ENCODE measurements at regions not wholly inside any gene's neighbourhood (a gene's known extent, or its start where the extent isn't known, plus 50 kb on each side); places are given as distances from the start of the nearest gene placed in this dataset.
"Not testable (repeated sequence)": the region's sequence is repeated elsewhere in the genome, so short reads cannot be mapped to it uniquely, and the experiment has no call there.

DNA sequence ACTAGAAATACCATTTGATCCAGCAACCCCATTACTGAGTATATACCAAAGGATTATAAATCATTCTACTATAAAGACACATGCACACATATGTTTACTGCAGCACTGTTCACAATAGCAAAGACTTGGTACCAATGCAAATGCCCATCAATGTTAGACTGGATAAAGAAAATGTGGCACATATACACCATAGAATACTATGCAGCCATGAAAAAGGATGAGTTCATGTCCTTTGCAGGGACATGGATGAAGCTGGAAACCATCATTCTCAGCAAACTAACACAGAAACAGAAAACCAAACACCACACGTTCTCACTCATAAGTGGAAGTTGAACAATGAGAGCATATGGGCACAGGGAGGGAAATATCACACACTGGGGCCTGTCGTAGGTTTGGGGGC, 106.0 kb downstream of the SPATA18 start:
- H3K4me1 ChIP-seq (ENCODE audit: control insufficient read depth in 5 of 5, insufficient read depth in 5 of 5, low read length in 5 of 5) = peaks cover 0 to 25% (median 7%) of the 10 kb centered on the region in 5 donors
- H3K36me3 ChIP-seq (ENCODE audit: control insufficient read depth in 5 of 5, insufficient read depth in 5 of 5, low read length in 5 of 5); H3K9me3 ChIP-seq (ENCODE audit: control insufficient read depth in 5 of 5, low read length in 5 of 5); H3K27me3 ChIP-seq (ENCODE audit: control insufficient read depth in 5 of 5, insufficient read depth in 4 of 5, low read length in 5 of 5); H3K27ac ChIP-seq (ENCODE audit: low read depth, low read length); H3K9ac ChIP-seq (ENCODE audit: low read length in 5 of 5): not testable (repeated sequence)
- peak overlapping the region in 1 of 5 donors; percentile 13 for H3K4me3 ChIP-seq (ENCODE audit: low read depth in 1 of 5, low read length in 5 of 5)

DNA sequence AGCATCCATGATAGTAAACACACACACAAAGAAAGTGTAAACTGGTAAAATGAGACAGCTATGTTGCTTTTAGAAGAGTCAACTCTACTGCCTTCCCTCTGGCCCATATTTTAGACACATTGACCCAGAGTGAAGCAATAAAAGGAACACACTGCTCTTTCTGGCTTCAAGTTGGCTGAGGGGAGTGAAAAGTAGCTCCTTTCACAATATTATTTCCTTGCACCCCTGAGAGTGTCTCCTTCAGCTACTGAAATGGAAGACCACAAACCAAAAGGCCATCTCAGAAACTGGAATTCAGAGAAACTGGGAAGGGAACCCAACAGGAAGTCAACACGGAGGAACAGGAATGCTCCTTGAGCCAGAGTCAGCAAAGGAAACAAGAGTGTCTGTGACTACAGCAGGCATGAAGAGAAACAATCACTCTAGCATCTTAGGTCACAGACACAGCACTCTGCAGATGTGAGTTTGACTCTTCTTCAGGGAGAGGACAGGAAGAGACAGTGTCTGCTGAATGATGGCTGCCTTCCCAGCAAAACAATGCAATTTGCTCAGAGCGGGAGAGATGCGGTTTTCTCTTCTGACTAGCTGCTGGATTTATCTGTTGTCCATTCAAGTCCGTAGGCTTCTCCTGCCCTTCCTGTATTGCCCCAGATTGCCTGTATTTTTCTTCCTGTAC, 106.7 kb downstream of the SPATA18 start:
- peak overlapping the region; percentile 26 for H3K27ac ChIP-seq (ENCODE audit: low read depth, low read length)
- H3K9ac ChIP-seq (ENCODE audit: low read length in 5 of 5) = no peak overlapping the region
- peak overlapping the region in 1 of 5 donors; percentile 13 for H3K4me3 ChIP-seq (ENCODE audit: low read depth in 1 of 5, low read length in 5 of 5)
- H3K36me3 ChIP-seq (ENCODE audit: control insufficient read depth in 5 of 5, insufficient read depth in 5 of 5, low read length in 5 of 5) = no peaks in the 10 kb centered on the region
- peaks cover 0 to 25% (median 7%) of the 10 kb centered on the region in 5 donors for H3K4me1 ChIP-seq (ENCODE audit: control insufficient read depth in 5 of 5, insufficient read depth in 5 of 5, low read length in 5 of 5)
- H3K9me3 ChIP-seq (ENCODE audit: control insufficient read depth in 5 of 5, low read length in 5 of 5) = no peaks in the 10 kb centered on the region
- H3K27me3 ChIP-seq (ENCODE audit: control insufficient read depth in 5 of 5, insufficient read depth in 4 of 5, low read length in 5 of 5) = no peaks in the 10 kb centered on the region

DNA sequence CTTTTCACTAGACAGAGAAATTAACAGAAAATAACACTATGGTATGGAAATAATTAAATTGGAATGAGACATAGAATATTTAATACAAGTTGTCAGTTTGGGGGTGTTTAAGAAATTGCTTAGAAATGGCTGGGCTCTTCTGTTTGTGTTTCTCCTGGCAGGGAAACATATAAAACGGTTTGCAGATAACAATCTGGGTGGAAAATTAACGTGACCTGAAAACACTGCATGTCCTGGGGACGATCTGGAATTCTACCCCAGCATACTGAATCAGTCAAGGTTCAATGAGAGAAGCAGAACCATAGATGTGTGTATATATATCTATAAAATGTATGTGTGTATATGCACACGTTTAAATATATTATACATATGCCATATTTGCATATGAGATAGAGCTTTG, 109.8 kb downstream of the SPATA18 start:
- Histone ChIP-seq H3K27ac (ENCODE audit: low read depth, low read length) (no peak overlapping the region), H3K27me3 (ENCODE audit: control insufficient read depth in 5 of 5, insufficient read depth in 4 of 5, low read length in 5 of 5) (no peaks in the 10 kb centered on the region), H3K9ac (ENCODE audit: low read length in 5 of 5) (no peak overlapping the region), H3K4me1 (ENCODE audit: control insufficient read depth in 5 of 5, insufficient read depth in 5 of 5, low read length in 5 of 5) (peaks cover 0 to 25% (median 7%) of the 10 kb centered on the region in 5 donors), H3K9me3 (ENCODE audit: control insufficient read depth in 5 of 5, low read length in 5 of 5) (peaks cover 0 to 3% (median 0%) of the 10 kb centered on the region in 5 donors), H3K4me3 (ENCODE audit: low read depth in 1 of 5, low read length in 5 of 5) (no peak overlapping the region), H3K36me3 (ENCODE audit: control insufficient read depth in 5 of 5, insufficient read depth in 5 of 5, low read length in 5 of 5) (no peaks in the 10 kb centered on the region)

DNA sequence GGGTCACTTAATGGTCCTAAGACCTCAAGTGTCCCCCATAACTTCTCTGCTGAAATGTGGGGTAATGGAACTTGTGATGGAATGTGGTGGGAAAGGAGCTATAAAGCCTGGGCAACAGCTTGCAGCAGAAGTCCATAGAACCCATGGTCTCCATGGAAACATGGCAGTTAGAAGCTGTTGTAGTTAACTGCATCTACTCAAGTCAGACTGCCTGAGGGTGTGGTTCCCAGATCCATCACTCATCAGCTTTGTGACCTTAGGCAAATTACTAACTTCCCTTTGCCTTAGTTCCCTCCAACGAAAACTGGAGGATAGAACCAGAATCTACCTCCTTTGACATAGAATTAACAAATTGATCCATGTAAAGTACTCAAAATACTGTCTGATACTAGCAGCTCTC, 113.0 kb downstream of the SPATA18 start:
- H3K27ac ChIP-seq (ENCODE audit: low read depth, low read length) = no peak overlapping the region
- H3K9me3 ChIP-seq (ENCODE audit: control insufficient read depth in 5 of 5, low read length in 5 of 5) = peaks cover 0 to 3% (median 0%) of the 10 kb centered on the region in 5 donors
- no peaks in the 10 kb centered on the region for H3K36me3 ChIP-seq (ENCODE audit: control insufficient read depth in 5 of 5, insufficient read depth in 5 of 5, low read length in 5 of 5)
- no peaks in the 10 kb centered on the region for H3K27me3 ChIP-seq (ENCODE audit: control insufficient read depth in 5 of 5, insufficient read depth in 4 of 5, low read length in 5 of 5)
- no peak overlapping the region for H3K9ac ChIP-seq (ENCODE audit: low read length in 5 of 5)
- H3K4me1 ChIP-seq (ENCODE audit: control insufficient read depth in 5 of 5, insufficient read depth in 5 of 5, low read length in 5 of 5) = peaks cover 0 to 5% (median 0%) of the 10 kb centered on the region in 5 donors
- no peak overlapping the region for H3K4me3 ChIP-seq (ENCODE audit: low read depth in 1 of 5, low read length in 5 of 5)

DNA sequence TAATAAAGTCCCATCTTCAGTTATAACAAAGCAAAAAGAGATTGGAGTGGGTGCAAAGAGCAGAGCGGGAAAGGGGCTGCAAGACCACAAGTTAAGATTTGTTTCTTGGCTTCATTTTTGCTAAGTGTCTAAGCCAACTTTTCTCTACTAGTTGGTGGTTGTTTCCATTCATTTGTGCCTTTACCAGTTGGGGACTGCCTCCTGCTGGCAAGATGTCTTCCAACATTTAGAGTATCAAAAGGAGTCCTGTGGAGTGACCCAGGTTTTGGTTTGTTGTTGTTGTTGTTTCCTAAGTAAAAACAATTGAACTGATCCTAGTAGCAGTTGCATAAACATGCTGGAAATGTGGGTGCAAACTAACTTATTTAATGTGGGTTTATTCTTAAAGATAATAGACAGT, 121.1 kb downstream of the SPATA18 start:
- Histone ChIP-seq H3K9ac (ENCODE audit: low read length in 5 of 5) (no peak overlapping the region), H3K4me1 (ENCODE audit: control insufficient read depth in 5 of 5, insufficient read depth in 5 of 5, low read length in 5 of 5) (peaks cover 0 to 16% (median 12%) of the 10 kb centered on the region in 5 donors), H3K27ac (ENCODE audit: low read depth, low read length) (no peak overlapping the region), H3K27me3 (ENCODE audit: control insufficient read depth in 5 of 5, insufficient read depth in 4 of 5, low read length in 5 of 5) (no peaks in the 10 kb centered on the region), H3K4me3 (ENCODE audit: low read depth in 1 of 5, low read length in 5 of 5) (no peak overlapping the region), H3K36me3 (ENCODE audit: control insufficient read depth in 5 of 5, insufficient read depth in 5 of 5, low read length in 5 of 5) (no peaks in the 10 kb centered on the region), H3K9me3 (ENCODE audit: control insufficient read depth in 5 of 5, low read length in 5 of 5) (no peaks in the 10 kb centered on the region)

DNA sequence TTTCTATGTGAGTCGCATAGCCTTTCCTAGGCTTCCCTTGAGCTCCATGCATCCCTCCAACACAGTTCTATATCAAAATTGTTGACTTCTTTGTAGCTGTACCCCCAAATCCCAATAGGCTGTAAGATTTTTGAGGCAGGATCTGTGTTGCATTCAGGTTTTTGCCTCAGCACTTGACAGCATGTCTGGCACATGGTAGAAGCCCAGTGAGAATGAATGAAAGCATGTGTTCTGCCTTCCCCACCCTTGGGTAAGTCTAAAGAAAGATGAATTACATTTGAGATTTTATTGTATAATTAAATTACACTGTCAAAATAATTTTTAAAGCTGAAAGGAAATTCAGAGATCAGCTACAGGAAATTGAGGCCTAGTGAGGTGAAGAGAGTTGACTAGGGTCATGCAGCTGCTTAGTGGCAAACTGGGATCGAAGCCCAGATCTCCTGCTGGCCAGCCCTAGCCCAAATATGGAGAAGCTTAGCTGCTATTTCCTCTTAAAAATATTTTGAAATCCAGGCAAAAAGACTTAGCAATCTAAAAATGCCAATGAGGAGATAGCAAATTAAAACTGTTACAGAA, 122.5 kb downstream of the SPATA18 start:
- peaks cover 0 to 4% (median 0%) of the 10 kb centered on the region in 5 donors for H3K9me3 ChIP-seq (ENCODE audit: control insufficient read depth in 5 of 5, low read length in 5 of 5)
- H3K4me1 ChIP-seq (ENCODE audit: control insufficient read depth in 5 of 5, insufficient read depth in 5 of 5, low read length in 5 of 5) = peaks cover 0 to 16% (median 12%) of the 10 kb centered on the region in 5 donors
- H3K36me3 ChIP-seq (ENCODE audit: control insufficient read depth in 5 of 5, insufficient read depth in 5 of 5, low read length in 5 of 5) = no peaks in the 10 kb centered on the region
- H3K27ac ChIP-seq (ENCODE audit: low read depth, low read length) = peak overlapping the region; percentile 76
- no peak overlapping the region for H3K9ac ChIP-seq (ENCODE audit: low read length in 5 of 5)
- no peaks in the 10 kb centered on the region for H3K27me3 ChIP-seq (ENCODE audit: control insufficient read depth in 5 of 5, insufficient read depth in 4 of 5, low read length in 5 of 5)
- H3K4me3 ChIP-seq (ENCODE audit: low read depth in 1 of 5, low read length in 5 of 5) = no peak overlapping the region

DNA sequence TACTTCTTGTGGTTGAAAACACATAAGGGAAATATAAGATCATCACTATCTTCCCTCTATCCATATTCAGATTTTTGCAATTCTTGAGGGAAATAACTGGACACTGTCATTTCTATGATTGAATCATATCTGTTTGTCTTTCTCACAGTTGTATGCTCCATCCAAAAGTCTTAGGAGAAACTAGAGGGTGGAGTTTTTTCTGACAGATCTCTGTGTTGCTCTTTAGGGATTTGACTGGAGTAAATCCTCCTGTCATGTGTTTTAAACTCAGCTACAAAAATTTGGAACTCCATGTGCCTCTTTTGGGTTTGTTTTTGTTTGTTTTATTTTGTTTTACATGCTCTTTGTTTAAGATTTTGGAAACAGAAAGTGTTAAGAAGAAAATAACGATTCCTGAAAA, 136.5 kb downstream of the SPATA18 start:
- H3K27ac ChIP-seq (ENCODE audit: low read depth, low read length) = no peak overlapping the region
- no peaks in the 10 kb centered on the region for H3K9me3 ChIP-seq (ENCODE audit: control insufficient read depth in 5 of 5, low read length in 5 of 5)
- H3K9ac ChIP-seq (ENCODE audit: low read length in 5 of 5) = no peak overlapping the region
- peaks cover 0 to 13% (median 9%) of the 10 kb centered on the region in 5 donors for H3K4me1 ChIP-seq (ENCODE audit: control insufficient read depth in 5 of 5, insufficient read depth in 5 of 5, low read length in 5 of 5)
- H3K36me3 ChIP-seq (ENCODE audit: control insufficient read depth in 5 of 5, insufficient read depth in 5 of 5, low read length in 5 of 5) = no peaks in the 10 kb centered on the region
- H3K27me3 ChIP-seq (ENCODE audit: control insufficient read depth in 5 of 5, insufficient read depth in 4 of 5, low read length in 5 of 5) = no peaks in the 10 kb centered on the region
- H3K4me3 ChIP-seq (ENCODE audit: low read depth in 1 of 5, low read length in 5 of 5) = no peak overlapping the region

DNA sequence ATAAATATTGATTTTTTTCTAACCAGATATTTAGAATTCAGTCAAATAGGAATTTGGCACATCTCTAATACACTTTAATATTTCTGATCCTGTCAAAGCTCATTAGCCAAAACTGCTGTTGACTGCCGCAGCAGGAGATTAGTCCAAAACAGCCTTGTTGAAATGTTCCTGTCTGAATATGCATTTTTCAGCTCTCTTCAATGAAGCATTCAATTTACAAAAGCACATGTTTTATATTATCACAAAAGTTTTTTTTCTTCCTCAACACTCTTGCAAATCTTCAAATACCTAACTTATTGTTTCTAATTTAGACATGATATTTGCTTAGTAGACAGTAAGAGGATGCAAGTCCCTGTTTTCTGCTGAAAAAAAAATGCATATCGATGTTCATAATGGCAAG, 140.9 kb downstream of the SPATA18 start:
- Histone ChIP-seq H3K36me3 (ENCODE audit: control insufficient read depth in 5 of 5, insufficient read depth in 5 of 5, low read length in 5 of 5) (no peaks in the 10 kb centered on the region), H3K27ac (ENCODE audit: low read depth, low read length) (no peak overlapping the region), H3K27me3 (ENCODE audit: control insufficient read depth in 5 of 5, insufficient read depth in 4 of 5, low read length in 5 of 5) (no peaks in the 10 kb centered on the region), H3K4me3 (ENCODE audit: low read depth in 1 of 5, low read length in 5 of 5) (no peak overlapping the region), H3K9me3 (ENCODE audit: control insufficient read depth in 5 of 5, low read length in 5 of 5) (no peaks in the 10 kb centered on the region), H3K9ac (ENCODE audit: low read length in 5 of 5) (no peak overlapping the region), H3K4me1 (ENCODE audit: control insufficient read depth in 5 of 5, insufficient read depth in 5 of 5, low read length in 5 of 5) (peaks cover 0 to 12% (median 11%) of the 10 kb centered on the region in 5 donors)

DNA sequence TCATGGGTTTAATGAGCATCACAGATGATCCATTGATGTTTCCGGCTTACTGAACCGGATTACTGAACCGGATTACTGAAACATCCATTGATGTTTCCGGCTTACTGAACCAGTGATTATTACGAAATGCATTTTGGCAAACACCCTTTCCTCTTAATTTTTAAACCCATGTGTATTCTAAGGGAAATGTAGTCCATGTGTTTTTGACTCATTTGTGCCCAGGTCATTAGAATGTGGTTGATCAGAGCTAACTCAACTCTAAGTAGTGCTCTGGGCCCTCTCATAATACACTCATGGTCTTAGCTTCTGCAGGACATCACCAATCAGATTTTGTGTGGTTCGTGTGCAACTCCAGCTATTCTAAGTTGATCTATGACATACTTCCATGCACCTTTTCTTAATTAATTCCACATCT, 141.6 kb downstream of the SPATA18 start:
- H3K36me3 ChIP-seq (ENCODE audit: control insufficient read depth in 5 of 5, insufficient read depth in 5 of 5, low read length in 5 of 5) = no peaks in the 10 kb centered on the region
- no peaks in the 10 kb centered on the region for H3K27me3 ChIP-seq (ENCODE audit: control insufficient read depth in 5 of 5, insufficient read depth in 4 of 5, low read length in 5 of 5)
- H3K4me3 ChIP-seq (ENCODE audit: low read depth in 1 of 5, low read length in 5 of 5) = no peak overlapping the region
- H3K27ac ChIP-seq (ENCODE audit: low read depth, low read length) = no peak overlapping the region
- H3K4me1 ChIP-seq (ENCODE audit: control insufficient read depth in 5 of 5, insufficient read depth in 5 of 5, low read length in 5 of 5) = peaks cover 0 to 10% (median 8%) of the 10 kb centered on the region in 5 donors
- no peak overlapping the region for H3K9ac ChIP-seq (ENCODE audit: low read length in 5 of 5)
- H3K9me3 ChIP-seq (ENCODE audit: control insufficient read depth in 5 of 5, low read length in 5 of 5) = no peaks in the 10 kb centered on the region

DNA sequence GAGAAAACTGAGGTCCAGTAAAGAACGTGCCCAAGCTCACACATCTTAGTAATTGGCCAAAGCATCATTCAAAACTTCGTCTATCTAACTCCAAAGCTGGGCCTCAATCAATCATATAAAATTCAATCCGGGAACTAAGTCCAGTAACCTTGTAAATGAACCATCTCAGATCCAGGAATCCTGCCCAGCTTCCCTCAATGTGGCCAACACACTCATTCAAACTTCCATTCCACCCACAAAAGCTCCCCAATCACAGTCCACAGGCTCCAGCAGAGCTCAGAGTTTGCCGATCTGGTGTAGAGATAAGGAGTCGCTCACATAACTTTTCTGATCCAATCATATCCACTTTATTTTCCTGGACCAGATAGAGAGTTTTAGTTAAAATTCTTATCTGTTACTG, 144.8 kb downstream of the SPATA18 start:
- no peak overlapping the region for H3K9ac ChIP-seq (ENCODE audit: low read length in 5 of 5)
- no peaks in the 10 kb centered on the region for H3K27me3 ChIP-seq (ENCODE audit: control insufficient read depth in 5 of 5, insufficient read depth in 4 of 5, low read length in 5 of 5)
- no peak overlapping the region for H3K27ac ChIP-seq (ENCODE audit: low read depth, low read length)
- H3K4me1 ChIP-seq (ENCODE audit: control insufficient read depth in 5 of 5, insufficient read depth in 5 of 5, low read length in 5 of 5) = peaks cover 0 to 13% (median 10%) of the 10 kb centered on the region in 5 donors
- H3K36me3 ChIP-seq (ENCODE audit: control insufficient read depth in 5 of 5, insufficient read depth in 5 of 5, low read length in 5 of 5) = no peaks in the 10 kb centered on the region
- H3K9me3 ChIP-seq (ENCODE audit: control insufficient read depth in 5 of 5, low read length in 5 of 5) = no peaks in the 10 kb centered on the region
- no peak overlapping the region for H3K4me3 ChIP-seq (ENCODE audit: low read depth in 1 of 5, low read length in 5 of 5)

All from subcutaneous abdominal adipose tissue (tissue), 5 donors.